HG03342 (cell line): ENCODE measurements at regions not wholly inside any gene's neighbourhood (a gene's known extent, or its start where the extent isn't known, plus 50 kb on each side); places are given as distances from the start of the nearest gene placed in this dataset.

Experiments
- ATAC-seq: cut with Tn5 transposase; IDR thresholded peaks from one replicate; pipeline ENCODE4 v1.9.1; 2021; ENCODE audit warnings: mild to moderate bottlenecking, moderate library complexity; ENCODE audit not compliant: unreplicated experiment

- no peak for ATAC-seq
Measured at GRCh38 chr5:29380029-29380428, 1813.5 kb upstream of the CDH6 start.

DNA sequence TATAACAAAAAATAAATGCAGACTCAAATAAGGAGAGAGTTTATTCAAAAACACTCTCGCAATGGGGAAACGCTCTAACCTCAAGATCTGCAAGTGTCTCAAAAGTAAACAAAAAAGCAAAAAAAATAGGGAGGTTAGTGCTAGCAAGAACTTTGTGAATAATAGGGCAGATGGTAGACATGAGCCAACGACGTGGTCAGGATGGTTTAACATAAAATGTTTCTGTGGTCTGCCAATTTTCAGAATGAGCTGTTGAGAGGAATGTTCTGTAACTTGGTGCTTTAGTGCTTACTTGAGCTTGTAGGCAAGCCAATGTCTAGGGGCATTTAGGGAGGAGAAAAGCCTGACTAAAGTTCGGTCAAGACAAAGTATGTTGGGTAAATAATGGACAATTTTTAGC lies 1813.9 kb upstream of the CDH6 start:
- no peak for ATAC-seq

GRCh38 chr5:29378104-29378503 lies 1815.4 kb upstream of the CDH6 start:
- ATAC-seq: no peak

- ATAC-seq: no peak
Measured at GRCh38 chr5:29370248-29370647, 1823.2 kb upstream of the CDH6 start.

GRCh38 chr5:29367176-29367833 lies 1826.2 kb upstream of the CDH6 start:
- no peak for ATAC-seq

DNA sequence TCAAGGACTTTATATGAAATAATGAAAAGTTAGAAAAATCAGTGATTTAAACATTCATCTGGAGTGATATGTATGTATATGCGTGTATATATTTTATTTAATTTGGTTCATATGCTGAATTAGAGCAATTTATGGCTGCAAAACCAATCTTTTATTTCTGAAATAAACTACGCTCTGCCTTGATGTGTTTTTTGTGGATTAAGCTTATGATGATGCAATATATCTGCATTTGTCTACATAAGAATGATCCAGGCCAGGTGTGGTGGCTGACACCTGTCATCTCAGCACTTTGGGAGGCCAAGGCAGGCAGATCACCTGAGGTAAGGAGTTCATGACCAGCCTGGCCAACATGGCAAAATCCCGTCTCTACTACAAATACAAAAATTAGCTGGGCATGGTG lies 1842.3 kb upstream of the CDH6 start:
- no peak for ATAC-seq

- ATAC-seq: no peak
Measured at GRCh38 chr5:29337030-29337429, 1856.5 kb upstream of the CDH6 start.

- ATAC-seq: no peak
Measured at GRCh38 chr5:29321591-29321990, 1871.9 kb upstream of the CDH6 start.

GRCh38 chr5:29309359-29309758 lies 1884.1 kb upstream of the CDH6 start:
- no peak for ATAC-seq

DNA sequence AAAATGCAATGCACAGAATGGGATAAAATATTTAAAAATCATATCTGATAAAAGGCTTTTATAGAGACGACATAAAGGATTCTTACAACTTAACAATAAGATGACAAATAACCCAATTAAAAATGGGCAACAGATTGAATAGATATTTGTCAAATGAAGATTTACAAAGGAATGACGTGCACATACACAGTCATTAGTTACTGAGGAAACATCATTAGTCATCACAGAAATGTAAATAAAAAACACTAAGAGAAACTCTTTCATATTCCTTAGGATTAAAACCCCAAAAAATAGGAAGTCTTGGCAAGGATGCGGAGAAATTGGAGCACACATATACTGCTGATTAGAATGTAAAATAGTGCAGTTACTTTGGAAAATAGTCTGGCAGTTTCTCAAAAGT lies 1886.0 kb upstream of the CDH6 start:
- ATAC-seq: no peak

GRCh38 chr5:29304545-29304944 lies 1888.9 kb upstream of the CDH6 start:
- ATAC-seq: no peak

DNA sequence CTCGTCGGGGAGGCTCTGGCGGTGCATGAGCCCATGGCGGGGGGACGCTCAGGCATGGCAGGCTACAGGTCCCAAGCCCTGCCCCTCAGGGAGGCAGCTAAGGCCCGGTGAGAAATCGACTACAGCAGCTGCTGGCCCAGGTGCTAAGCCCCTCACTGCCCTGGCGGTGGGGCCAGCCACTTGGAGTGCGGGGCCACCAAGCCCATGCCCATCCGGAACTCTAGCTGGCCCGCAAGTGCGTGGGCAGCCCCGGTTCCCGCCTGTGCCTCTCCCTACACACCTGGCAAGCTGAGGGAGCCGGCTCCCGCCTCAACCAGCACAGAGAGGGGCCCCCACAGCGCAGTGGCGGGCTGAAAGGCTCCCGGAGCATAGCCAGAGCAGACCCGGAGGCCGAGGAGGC lies 1896.9 kb upstream of the CDH6 start:
- no peak for ATAC-seq

DNA sequence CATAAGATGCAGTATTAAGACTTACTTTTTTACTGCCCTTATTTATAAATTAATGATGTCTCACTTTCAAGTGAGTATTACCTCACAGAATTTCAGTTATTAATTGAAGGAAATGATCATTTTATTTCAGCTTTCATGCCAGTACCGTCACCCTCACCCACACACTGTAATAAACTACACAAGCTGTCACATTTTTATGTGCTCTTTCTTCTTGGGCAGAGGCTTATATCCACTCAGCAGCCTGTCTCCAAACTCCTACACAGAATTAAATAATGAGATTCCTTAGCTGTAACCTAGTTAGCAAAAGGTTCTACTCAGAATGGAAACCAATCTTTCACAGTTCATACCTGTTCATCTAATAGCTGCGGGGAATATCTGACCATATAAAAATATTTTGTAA lies 1915.8 kb upstream of the CDH6 start:
- ATAC-seq: no peak

- no peak for ATAC-seq
Measured at GRCh38 chr5:29276371-29276770, 1917.1 kb upstream of the CDH6 start.

DNA sequence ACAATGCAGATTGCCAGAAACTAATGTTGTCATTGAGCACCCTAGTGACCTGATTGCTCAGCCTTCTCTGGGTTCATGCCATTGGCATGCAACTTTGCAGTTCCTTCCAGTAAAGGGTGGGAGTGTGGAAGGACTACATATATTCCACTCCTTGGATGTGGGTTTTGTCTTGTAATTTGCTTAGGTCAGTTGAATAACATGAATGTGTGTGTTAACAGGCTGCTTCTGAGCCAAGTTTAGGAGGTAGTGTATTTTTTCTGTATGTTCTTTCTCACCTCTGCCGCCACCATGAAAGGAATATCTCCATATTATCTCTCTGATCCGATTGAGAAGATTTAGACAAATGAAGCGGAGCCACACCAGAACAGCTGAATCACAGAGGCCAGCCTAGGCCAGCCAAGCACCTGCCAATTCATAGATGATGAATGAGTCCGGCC lies 1929.6 kb upstream of the CDH6 start:
- ATAC-seq: no peak

GRCh38 chr5:29262339-29263123 lies 1931.0 kb upstream of the CDH6 start:
- ATAC-seq: no peak

GRCh38 chr5:29261213-29261612 lies 1932.3 kb upstream of the CDH6 start:
- ATAC-seq: no peak

DNA sequence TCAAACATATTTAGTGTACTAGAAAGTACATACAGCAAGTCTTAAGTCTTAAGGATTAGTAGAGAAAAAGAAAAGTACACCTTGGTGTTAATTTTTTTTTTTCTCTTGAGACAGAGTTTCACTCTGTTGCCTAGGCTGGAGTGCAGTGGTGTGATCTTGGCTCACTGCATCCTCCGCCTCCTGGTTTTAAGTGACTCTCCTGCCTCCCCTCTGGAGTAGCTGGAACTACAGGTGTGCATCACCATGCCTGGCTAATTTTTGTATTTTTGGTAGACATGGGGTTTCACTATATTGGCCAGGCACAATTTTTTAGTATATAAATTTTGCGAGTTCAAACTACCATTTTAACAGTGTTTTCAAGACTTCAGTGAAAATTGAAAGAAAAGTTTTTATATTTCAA lies 1941.1 kb upstream of the CDH6 start:
- ATAC-seq: no peak

DNA sequence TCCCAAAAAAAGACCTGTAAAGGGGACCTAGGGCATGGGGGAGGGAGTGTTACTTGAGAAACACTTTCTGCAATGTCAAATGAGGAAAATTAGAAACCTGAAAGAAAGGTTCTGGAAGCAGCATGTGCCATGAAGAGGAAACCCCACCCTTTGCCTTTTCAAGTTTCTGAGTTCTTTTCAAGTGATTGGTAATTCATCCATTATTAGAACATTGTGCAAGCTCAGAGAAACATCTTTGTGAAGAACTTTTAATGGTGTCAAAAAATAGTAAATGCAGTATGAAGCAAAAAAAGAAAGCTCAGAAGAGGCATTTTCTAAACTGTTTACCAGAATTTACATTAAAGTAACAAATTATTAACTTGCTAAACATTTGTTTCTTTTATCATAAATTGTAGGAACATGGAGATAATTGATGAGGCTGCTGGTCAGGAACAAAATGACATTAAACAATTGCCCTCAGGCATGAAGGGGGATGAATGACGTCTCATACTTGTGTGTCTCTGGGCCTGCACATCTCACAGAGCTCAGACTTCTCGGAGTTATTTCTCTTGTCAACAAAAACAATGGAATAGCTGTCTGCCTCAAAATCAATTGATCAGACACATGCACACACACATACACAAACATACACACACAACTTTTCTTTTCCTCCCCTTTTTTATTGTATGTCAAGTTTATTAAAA lies 1946.0 kb upstream of the CDH6 start:
- no peak for ATAC-seq

GRCh38 chr5:29240379-29240778 lies 1953.1 kb upstream of the CDH6 start:
- no peak for ATAC-seq

DNA sequence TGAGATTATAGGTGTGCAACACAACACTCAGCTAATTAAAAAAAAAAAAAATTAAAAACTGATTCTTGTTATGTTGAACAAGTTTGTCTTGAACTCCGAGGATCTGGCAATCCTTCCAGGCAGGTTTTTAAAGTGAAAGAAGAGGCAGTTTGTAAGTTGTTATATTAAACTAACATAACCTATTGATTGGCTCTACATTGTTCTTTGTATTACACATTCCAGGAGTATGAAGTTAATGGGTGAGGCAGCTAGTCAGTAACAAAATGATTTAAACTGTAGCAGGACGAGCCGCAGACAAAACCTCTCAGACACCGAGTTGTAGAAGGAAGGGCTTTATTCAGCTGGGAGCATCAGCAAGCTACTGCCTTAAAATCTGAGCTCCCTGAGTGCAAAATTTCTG lies 1953.9 kb upstream of the CDH6 start:
- no peak for ATAC-seq

DNA sequence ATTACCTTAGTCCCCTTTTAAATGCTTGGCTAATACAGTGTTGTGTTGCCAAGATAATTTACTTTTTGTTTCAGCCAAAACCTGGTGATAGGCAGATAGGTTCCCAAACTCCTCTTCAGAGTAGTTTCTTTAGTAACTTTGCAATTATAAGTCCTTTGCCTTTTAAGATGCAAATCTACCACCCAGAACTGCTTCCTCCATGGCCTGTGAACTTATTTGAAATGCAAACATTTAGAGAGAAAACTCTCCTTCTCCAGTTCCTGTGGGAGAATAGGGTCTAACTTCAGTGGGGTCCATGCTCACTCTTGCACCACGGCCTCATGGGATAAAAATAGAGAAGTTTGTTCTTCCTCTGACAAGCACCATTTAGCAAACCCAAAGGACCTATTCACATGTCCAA lies 1955.4 kb upstream of the CDH6 start:
- ATAC-seq: no peak
